ENCODE measurements at regions not wholly inside any gene's neighbourhood (a gene's known extent, or its start where the extent isn't known, plus 50 kb on each side); places are given as distances from the start of the nearest gene placed in this dataset.
A peak's percentile ranks its signal among the peaks of the same experiment; 100 is the strongest.
"Not testable (repeated sequence)": the region's sequence is repeated elsewhere in the genome, so short reads cannot be mapped to it uniquely, and the experiment has no call there.

GRCh38 chr1:66424530-66424929 lies 109.4 kb upstream of the SGIP1 start:
- DNase-seq (ENCODE audit: low read depth in 3 of 3, low spot score in 1 of 3): not testable (repeated sequence)

- DNase-seq (ENCODE audit: low read depth in 3 of 3, low spot score in 1 of 3): no peak
Measured at GRCh38 chr1:66426239-66426853, 107.6 kb upstream of the SGIP1 start.

- DNase-seq (ENCODE audit: low read depth in 3 of 3, low spot score in 1 of 3): not testable (repeated sequence)
Measured at GRCh38 chr1:66430815-66431214, 103.1 kb upstream of the SGIP1 start.

GRCh38 chr1:66431999-66432398 lies 102.0 kb upstream of the SGIP1 start:
- no peak for DNase-seq (ENCODE audit: low read depth in 3 of 3, low spot score in 1 of 3)

GRCh38 chr1:66433611-66434010 lies 100.3 kb upstream of the SGIP1 start:
- DNase-seq (ENCODE audit: low read depth in 3 of 3, low spot score in 1 of 3): no peak

GRCh38 chr1:66434096-66434495 lies 99.9 kb upstream of the SGIP1 start:
- DNase-seq (ENCODE audit: low read depth in 3 of 3, low spot score in 1 of 3): no peak

- no peak for DNase-seq (ENCODE audit: low read depth in 3 of 3, low spot score in 1 of 3)
Measured at GRCh38 chr1:66435541-66435940, 98.4 kb upstream of the SGIP1 start.

GRCh38 chr1:66436378-66437135 lies 97.4 kb upstream of the SGIP1 start:
- peak in 1 of 3 donors; percentile 11 for DNase-seq (ENCODE audit: low read depth in 3 of 3, low spot score in 1 of 3)

- DNase-seq (ENCODE audit: low read depth in 3 of 3, low spot score in 1 of 3): no peak
Measured at GRCh38 chr1:66437136-66437401, 96.9 kb upstream of the SGIP1 start.

- DNase-seq (ENCODE audit: low read depth in 3 of 3, low spot score in 1 of 3): no peak
Measured at GRCh38 chr1:66438062-66438461, 95.9 kb upstream of the SGIP1 start.

- DNase-seq (ENCODE audit: low read depth in 3 of 3, low spot score in 1 of 3): no peak
Measured at GRCh38 chr1:66438501-66438900, 95.5 kb upstream of the SGIP1 start.

- DNase-seq (ENCODE audit: low read depth in 3 of 3, low spot score in 1 of 3): no peak
Measured at GRCh38 chr1:66439031-66439740, 94.8 kb upstream of the SGIP1 start.

- DNase-seq (ENCODE audit: low read depth in 3 of 3, low spot score in 1 of 3): no peak
Measured at GRCh38 chr1:66443793-66444192, 90.2 kb upstream of the SGIP1 start.

- DNase-seq (ENCODE audit: low read depth in 3 of 3, low spot score in 1 of 3): no peak
Measured at GRCh38 chr1:66444438-66445265, 89.3 kb upstream of the SGIP1 start.

- DNase-seq (ENCODE audit: low read depth in 3 of 3, low spot score in 1 of 3): peak in 2 of 3 donors; percentile 14 to 15
Measured at GRCh38 chr1:66445492-66446181, 88.3 kb upstream of the SGIP1 start.

- DNase-seq (ENCODE audit: low read depth in 3 of 3, low spot score in 1 of 3): peak in 1 of 3 donors; percentile 4
Measured at GRCh38 chr1:66446261-66447001, 87.5 kb upstream of the SGIP1 start.

GRCh38 chr1:66450043-66450514 lies 83.9 kb upstream of the SGIP1 start:
- DNase-seq (ENCODE audit: low read depth in 3 of 3, low spot score in 1 of 3): no peak

- DNase-seq (ENCODE audit: low read depth in 3 of 3, low spot score in 1 of 3): no peak
Measured at GRCh38 chr1:66450847-66451246, 83.1 kb upstream of the SGIP1 start.

- no peak for DNase-seq (ENCODE audit: low read depth in 3 of 3, low spot score in 1 of 3)
Measured at GRCh38 chr1:66452162-66452561, 81.8 kb upstream of the SGIP1 start.

- DNase-seq (ENCODE audit: low read depth in 3 of 3, low spot score in 1 of 3): no peak
Measured at GRCh38 chr1:66452982-66453381, 81.0 kb upstream of the SGIP1 start.
